Fibroblast of skin of abdomen (primary cell): ENCODE measurements at regions not wholly inside any gene's neighbourhood (a gene's known extent, or its start where the extent isn't known, plus 50 kb on each side); places are given as distances from the start of the nearest gene placed in this dataset.

ENCODE experiments used
- DNase-seq: peaks from one replicate; pipeline ENCODE4 v3.0.0-alpha.2; 2013

DNA sequence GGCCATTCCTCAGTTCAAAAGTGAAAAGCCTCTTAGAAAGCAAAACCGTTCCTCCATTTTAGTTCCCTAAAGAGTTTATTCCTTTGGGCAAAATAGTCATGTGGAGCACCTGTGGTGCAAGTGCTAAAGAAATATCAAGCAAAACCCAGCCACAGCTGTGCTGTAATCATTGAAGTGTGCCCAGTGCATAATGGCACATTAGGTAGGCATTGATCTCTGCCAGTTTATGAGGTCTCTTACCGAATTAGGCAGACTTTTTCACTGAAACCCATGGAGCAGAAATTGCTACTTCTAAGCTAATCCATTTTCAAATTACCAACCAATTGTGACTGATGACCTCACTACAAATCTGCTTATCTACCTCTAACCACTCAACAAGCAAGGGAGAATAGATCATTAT is 97.2 kb upstream of the SEMA3A start:
- DNase-seq, result no peak

DNA sequence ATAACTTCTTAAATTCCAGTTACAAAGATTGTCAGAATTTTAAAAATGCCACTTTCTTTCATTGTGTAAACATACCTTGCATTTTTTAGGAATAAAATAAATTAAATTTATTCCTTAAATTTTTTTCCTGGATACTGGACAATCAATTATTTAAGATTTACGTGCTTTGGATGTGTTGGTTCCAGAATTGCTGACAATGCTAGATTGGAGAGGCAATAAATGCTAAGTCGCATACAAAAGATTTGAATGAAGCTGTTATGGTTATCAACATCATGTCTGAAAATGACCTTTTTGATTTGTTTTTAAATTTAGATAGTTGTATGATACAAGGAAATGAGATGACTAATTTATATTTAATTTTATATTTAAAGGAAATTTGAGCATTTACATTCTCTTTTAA is 89.2 kb upstream of the SEMA3A start:
- no peak for DNase-seq

DNA sequence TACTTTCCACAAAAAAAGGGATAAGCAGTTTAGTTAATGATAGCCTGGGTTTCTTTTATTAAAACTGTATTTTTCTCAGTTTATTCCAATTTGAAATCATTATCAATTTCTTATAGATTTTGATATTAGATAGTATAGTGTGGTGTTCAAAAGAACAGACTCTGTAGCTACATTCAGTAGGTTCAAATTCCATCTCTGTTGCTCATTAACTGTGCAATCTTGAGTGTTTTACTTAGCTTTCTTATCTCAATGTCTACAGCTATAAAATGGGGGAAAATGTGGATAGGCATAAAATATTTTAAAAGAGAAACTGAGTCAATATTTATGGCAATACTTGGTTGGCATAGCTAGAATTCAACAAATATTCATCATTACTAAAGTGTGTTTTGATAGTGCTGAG is 86.9 kb upstream of the SEMA3A start:
- no peak for DNase-seq

DNA sequence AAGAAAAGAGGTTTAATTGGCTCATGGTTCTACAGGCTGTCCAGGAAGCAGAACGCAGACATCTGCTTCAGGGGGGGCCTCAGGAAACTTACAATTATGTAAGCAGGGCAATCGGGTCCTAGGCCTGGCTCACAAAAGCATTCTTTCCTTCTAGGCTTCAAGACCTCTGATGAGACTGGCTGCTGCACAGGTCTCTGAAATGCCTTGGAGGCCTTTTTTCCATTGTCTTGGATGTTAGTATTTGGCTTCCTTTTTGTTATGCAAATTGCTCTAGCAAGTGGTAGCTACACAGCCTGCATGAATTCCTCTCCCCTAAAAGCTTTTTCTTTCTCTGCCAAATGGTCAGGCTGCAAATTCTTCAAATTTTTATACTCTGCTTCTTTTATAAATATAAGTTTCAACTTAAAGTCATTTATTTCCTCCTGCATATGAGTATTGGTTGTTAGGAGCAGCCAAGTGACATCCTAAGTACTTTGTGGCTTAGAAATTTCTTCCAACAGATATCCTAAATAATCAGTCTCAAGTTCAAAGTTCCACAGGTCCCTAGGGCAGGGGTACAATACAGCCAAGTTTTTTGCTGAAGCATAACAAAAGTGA is 83.1 kb upstream of the SEMA3A start:
- DNase-seq, result peak; percentile 28

DNA sequence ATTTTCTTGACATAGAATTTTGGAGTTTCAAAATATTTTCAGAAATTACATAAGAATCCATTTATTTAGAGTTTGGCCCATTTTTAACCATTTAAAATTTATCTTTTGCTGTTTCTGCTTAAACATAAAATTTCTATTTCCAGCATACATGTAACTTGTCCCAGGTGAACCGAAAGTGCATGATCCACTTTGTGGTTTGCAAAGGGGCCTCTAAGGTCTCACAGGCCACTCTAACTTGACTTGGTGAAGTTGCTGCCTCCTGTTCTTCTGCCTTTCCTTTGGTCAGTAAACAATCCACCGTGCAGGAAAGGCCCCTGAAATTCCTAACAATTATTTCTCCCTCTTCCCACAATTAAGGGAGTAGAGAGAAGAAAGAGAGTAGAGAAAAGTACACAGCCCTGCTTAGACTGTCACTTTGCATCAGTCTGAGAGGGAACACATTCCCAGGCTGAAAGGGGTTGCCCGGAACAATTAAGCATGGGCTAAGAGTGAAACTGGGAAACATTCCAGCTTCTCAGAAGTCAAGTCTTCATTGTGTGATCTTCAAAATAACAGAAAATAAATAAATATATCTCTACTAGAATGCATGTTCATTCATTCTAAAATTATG is 79.5 kb upstream of the SEMA3A start:
- DNase-seq, result no peak

DNA sequence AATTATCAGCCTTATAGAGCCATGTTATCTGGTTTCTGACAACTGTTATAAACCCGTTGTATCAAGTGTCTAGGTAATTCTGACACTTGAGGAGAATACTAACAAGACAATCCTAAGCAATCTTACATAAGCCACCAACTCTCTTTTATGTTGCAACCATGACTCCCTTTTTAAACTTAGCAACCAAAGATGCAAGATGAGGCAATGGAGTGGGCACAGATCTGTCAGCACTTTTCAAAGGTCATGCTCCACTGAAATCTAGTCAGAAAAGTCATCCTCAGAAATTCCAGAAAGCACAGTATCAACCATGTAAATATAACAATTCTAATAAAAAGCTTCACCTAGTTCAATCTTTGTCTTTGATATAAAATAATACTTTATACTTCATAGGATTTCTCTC is 77.0 kb upstream of the SEMA3A start:
- DNase-seq, result no peak

DNA sequence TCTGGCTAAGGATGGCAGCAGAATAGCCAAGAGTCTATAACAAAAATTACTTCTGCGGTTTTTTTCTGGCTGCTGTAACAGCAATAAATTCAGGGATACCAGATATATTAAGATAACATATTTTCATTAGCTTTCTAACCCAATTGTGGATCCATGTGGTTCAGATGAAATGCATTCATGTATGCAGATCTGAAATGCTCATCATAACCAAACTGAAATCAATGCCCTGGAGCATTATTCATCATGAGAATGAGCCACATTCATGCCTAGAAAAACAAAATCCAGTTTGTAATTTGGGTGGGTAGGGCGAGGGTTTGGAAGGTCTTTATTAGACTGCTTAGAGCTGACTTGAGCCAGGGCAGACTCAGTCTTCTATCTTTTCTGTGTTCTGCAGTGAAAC is 69.8 kb upstream of the SEMA3A start:
- no peak for DNase-seq

DNA sequence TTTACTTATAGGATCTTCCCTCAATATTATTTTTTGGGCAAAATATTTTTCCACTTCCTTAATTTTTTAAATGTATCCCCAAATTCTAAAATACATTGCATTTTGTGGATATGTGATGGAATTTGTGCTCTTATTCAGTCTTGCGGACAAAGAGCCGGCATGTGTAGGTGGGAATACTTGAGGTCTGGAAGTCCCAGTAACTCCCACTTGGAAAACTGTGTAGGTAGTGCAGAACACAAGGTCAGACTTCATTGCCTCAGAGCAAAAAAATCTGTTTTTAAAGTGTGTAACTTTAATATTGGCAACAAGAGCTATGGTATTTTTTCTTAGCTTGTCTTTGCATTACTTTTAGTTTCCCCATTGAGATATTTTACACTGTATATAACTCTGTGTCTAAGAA is 68.5 kb upstream of the SEMA3A start:
- DNase-seq, result no peak

DNA sequence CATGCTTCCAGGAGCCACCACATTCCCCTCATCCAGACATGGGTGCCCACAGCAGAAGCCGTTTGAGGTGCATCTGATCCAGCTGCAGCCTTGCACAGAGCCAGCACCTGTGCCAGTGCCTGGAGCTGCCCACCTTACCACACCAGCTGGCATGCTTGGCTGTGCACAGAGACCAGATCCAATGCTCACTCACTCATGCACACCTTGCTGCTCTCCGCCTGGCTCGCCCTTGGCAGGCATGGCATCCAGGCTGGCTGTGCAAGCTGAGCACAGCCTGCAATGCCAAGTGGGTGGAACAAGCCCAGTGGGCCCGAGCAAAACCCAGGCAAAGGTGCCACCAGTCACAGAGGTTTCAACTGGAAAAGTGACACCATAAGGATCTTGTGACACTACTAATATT is 66.9 kb upstream of the SEMA3A start:
- no peak for DNase-seq

DNA sequence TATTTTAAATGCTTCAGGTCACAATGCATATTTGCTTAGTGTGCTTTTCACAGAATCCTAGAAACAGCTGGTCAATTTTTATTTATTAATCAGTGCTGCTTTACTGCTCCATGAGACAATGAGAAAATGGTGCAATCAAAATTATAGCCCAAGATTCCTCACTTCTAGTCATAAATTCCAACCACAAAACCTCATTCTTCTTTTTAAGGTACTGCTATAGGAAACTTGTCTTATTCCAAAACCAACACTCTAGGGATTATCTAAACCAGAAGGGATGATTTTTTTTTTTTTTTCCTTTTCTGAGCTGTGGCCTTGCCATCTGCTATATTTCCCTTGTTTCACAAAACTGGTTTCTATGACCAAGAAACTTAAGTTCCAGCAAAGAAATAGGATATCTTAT is 64.0 kb upstream of the SEMA3A start:
- peak; percentile 89 for DNase-seq

DNA sequence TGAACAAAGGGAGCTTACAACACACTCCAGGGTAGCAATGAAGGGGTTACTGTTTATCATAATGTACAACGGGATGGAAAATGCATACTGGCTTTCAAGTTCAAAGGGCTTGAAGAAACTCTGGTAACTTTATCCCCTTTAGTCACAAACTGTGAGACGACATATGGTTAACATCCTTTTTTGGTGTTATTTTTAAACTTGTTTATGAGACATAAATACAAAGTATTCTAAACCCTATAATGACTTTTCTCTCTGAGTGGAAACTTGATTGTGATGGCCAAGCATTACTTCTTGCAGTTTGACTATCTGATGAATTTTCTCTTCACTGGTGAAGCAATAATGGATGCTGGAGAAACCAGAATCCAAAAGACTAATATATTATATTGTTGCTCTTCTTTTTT is 62.0 kb upstream of the SEMA3A start:
- no peak for DNase-seq

DNA sequence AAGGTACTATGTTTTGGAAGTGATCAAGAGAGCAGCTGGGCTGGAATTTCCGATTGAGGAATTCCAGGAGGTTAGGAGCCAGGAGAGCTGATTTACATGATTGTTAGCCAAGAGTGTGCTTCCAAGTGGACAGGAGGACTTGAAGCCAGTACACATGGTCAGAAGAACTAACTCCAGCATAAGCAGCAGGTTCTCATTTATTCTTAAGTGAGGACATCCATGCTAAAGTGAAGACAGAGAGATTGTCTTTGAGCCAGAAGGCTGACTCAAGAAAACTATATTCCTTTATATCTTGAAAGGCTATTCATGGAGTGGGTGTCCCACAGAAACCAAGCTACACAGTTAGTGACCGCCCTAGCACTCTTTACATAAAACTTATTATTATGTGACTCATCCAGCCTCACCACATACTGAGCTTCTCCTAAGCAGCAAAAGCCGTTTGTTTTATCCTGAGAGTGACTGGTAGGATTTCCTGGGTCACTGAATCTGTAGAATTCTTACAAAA is 56.7 kb upstream of the SEMA3A start:
- DNase-seq, result peak; percentile 92

DNA sequence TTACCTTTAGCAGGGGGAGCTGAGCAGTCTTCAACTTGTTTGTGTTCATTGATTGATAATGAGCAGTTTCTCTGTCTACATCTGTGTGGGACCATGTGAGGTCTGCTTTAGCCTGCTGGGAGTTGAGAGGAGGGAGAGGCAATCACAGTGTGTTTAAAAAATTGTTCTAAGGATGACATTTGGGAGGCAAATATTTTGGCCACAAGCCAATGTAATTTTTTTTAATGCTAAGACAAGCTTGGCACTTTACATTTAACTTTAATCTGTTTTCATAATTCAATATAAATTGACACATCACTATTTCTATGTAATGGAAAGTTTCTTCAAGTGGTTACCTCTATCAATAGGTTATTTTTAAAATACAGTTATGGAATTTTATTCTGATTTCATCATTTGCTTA is 55.9 kb upstream of the SEMA3A start:
- no peak for DNase-seq

DNA sequence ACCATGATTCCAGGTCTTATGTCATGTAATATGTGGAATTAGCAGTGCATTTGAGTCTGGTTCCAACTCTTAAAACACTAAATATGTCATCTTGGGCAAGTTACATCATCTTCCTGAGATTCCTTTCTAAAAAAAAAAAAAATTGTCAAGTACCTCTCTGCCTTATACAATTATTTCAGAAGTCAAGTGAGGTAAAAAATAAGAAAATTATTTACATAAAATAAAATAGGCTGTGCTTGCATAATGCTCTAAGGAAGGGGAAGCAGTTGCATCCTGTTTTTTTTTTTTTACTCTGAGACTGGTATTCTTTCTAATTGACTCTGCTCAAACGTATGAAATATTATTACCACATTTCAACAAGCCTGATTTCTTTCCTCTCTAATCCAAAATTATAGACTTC is 55.1 kb upstream of the SEMA3A start:
- no peak for DNase-seq

DNA sequence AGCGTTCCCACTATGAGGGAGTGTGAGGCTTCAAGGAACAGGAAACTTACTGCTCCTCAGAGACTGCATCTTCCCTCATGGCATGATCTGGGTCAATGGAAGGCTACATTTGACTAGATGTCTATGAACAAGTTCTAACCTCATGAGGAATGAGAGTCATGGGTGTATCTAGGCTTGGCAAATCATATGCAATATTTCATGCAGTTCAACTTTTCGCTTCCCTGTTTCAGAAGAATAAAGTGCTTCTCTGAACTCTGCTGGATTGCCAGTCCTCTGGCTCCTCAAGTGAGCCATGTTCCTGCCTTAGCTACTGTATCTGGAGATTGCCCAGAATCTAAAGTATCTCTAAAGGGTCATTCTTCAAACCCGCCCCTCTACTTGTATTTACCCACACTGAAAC is 54.3 kb upstream of the SEMA3A start:
- no peak for DNase-seq

DNA sequence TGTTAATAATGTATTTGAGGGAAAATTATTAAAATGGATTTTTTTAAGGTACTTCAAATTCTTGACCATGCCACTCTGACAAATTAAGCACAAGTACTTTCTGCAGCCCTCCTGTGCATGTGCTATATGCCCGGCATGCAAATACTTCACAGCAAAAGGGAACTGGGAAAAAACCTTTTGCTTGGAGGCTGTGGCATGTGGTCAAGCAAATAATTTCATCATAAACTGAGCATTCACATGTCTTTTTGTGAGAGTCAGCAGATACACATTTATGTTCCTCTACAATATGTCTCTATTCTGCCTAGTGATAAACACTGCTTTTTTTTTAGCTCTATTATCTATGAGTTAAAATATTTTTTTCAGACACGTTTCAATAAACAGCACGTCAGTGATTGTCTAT is 53.7 kb upstream of the SEMA3A start:
- peak; percentile 40 for DNase-seq

DNA sequence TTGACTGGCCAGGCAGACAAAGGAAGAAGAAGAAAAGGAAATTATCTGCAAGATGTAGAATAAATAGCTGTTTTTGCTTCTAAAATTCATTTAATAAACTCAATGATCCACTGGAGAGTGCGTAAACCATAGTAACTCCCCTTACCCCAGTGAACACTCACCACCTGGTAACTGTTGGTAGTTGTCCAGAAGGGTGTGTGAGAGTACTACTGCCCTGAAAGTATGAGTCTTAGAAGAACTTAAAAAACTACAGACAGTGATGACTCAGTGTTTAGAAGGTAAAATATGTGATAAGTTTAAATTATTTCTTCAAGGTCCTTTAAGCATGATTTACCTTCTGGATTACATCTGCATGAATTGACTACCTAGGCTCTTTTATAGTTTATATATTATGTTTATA is 53.0 kb upstream of the SEMA3A start:
- peak; percentile 62 for DNase-seq

DNA sequence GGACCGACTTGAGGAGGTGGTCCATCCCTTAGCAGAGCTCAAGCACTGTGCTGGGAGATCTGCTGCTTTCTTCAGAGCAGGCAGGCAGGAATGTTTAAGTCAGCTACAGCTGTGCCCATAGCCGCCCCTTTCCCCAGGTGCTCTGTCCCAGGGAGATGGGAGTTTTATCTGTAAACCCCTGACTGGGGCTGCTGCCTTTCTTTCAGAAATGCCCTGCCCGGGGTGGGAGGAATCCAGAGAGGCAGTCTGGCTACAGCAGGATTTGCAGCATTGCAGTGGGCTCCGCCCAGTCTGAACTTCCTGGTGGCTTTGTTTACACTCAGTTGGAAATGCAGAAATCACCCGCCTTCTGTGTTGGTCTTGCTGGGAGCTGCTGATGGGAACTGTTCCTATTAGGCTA is 51.2 kb upstream of the SEMA3A start:
- DNase-seq, result no peak
